ENCODE measurements at regions not wholly inside any gene's neighbourhood (a gene's known extent, or its start where the extent isn't known, plus 50 kb on each side); places are given as distances from the start of the nearest gene placed in this dataset.

- peaks cover 2% of the 10 kb centered on the region for H3K27me3 Mint-ChIP-seq (ENCODE audit: insufficient read depth, low read depth, poor library complexity)
- H3K36me3 Mint-ChIP-seq (ENCODE audit: low read depth): no peaks in the 10 kb centered on the region
- Histone ChIP-seq H3K27ac (ENCODE audit: low read depth) (no peak overlapping the region), H3F3A (replicated peaks; ENCODE audit: low read depth) (no peaks in the 10 kb centered on the region), H3K4me2 (no peak overlapping the region), H3K9me2 (ENCODE audit: insufficient read depth) (no peaks in the 10 kb centered on the region; the same call in 1 of the 2 replicates), H3K79me2 (replicated peaks; ENCODE audit: insufficient read depth) (no peaks in the 10 kb centered on the region), H4K20me1 (replicated peaks; ENCODE audit: insufficient read depth) (no peaks in the 10 kb centered on the region), H3K4me3 (no peak overlapping the region), H3K36me3 (ENCODE audit: insufficient read depth) (no peaks in the 10 kb centered on the region), H3K4me1 (ENCODE audit: insufficient read depth) (no peaks in the 10 kb centered on the region), H2AFZ (no peak overlapping the region), H3K27me3 (ENCODE audit: insufficient read depth) (no peaks in the 10 kb centered on the region)
- H3K4me3 Mint-ChIP-seq: no peak overlapping the region
- H3K9me3 Mint-ChIP-seq: no peaks in the 10 kb centered on the region; the same call in 2 of the 3 replicates
- no peaks in the 10 kb centered on the region for H3K4me1 Mint-ChIP-seq
- no peak for TF ChIP-seq POLR2AphosphoS5 (IDR thresholded peaks at IDR 0.05; ENCODE audit: low read depth)
- no peak overlapping the region for H3K27ac Mint-ChIP-seq
- DNase-seq (ENCODE audit: low spot score): no peak
- no peak for ATAC-seq
Measured at GRCh38 chr6:126842769-126843168, 275.7 kb upstream of the RSPO3 start.

GRCh38 chr6:126848119-126848518, 270.4 kb upstream of the RSPO3 start:
- Mint-ChIP-seq H3K4me3 (no peak overlapping the region), H3K27ac (no peak overlapping the region), H3K27me3 (ENCODE audit: insufficient read depth, low read depth, poor library complexity) (peaks cover 2% of the 10 kb centered on the region), H3K36me3 (ENCODE audit: low read depth) (peaks cover 15% of the 10 kb centered on the region; the same call in 2 of the 3 replicates), H3K9me3 (peaks cover 20% of the 10 kb centered on the region), H3K4me1 (no peaks in the 10 kb centered on the region)
- H3K36me3 ChIP-seq (ENCODE audit: insufficient read depth): no peaks in the 10 kb centered on the region
- TF ChIP-seq POLR2AphosphoS5 (IDR thresholded peaks at IDR 0.05; ENCODE audit: low read depth): no peak
- TF ChIP-seq, protein P1, sequence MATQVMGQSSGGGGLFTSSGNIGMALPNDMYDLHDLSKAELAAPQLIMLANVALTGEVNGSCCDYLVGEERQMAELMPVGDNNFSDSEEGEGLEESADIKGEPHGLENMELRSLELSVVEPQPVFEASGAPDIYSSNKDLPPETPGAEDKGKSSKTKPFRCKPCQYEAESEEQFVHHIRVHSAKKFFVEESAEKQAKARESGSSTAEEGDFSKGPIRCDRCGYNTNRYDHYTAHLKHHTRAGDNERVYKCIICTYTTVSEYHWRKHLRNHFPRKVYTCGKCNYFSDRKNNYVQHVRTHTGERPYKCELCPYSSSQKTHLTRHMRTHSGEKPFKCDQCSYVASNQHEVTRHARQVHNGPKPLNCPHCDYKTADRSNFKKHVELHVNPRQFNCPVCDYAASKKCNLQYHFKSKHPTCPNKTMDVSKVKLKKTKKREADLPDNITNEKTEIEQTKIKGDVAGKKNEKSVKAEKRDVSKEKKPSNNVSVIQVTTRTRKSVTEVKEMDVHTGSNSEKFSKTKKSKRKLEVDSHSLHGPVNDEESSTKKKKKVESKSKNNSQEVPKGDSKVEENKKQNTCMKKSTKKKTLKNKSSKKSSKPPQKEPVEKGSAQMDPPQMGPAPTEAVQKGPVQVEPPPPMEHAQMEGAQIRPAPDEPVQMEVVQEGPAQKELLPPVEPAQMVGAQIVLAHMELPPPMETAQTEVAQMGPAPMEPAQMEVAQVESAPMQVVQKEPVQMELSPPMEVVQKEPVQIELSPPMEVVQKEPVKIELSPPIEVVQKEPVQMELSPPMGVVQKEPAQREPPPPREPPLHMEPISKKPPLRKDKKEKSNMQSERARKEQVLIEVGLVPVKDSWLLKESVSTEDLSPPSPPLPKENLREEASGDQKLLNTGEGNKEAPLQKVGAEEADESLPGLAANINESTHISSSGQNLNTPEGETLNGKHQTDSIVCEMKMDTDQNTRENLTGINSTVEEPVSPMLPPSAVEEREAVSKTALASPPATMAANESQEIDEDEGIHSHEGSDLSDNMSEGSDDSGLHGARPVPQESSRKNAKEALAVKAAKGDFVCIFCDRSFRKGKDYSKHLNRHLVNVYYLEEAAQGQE (IDR thresholded peaks at IDR 0.05; ENCODE audit: unreplicated experiment): no peak
- TF ChIP-seq NANOG (IDR thresholded peaks at IDR 0.05; ENCODE audit: borderline replicate concordance): no peak
- TF ChIP-seq STAT1 (IDR thresholded peaks at IDR 0.05; ENCODE audit: unreplicated experiment): no peak
- no peak for TF ChIP-seq EZH2 (IDR thresholded peaks at IDR 0.05; ENCODE audit: low read depth, unreplicated experiment)
- TF ChIP-seq EZH2phosphoT487 (IDR thresholded peaks at IDR 0.05; ENCODE audit: unreplicated experiment): no peak
- H3K27ac ChIP-seq (ENCODE audit: low read depth): no peak overlapping the region
- H3K27me3 ChIP-seq (ENCODE audit: insufficient read depth): no peaks in the 10 kb centered on the region
- no peak for ATAC-seq
- no peak for DNase-seq (ENCODE audit: low spot score)
- H2AFZ ChIP-seq: no peak overlapping the region
- no peaks in the 10 kb centered on the region for H3F3A ChIP-seq (replicated peaks; ENCODE audit: low read depth)
- H3K79me2 ChIP-seq (replicated peaks; ENCODE audit: insufficient read depth): no peaks in the 10 kb centered on the region
- no peaks in the 10 kb centered on the region; the same call in 1 of the 2 replicates for H3K9me2 ChIP-seq (ENCODE audit: insufficient read depth)
- no peaks in the 10 kb centered on the region for H3K4me1 ChIP-seq (ENCODE audit: insufficient read depth)
- no peaks in the 10 kb centered on the region for H4K20me1 ChIP-seq (replicated peaks; ENCODE audit: insufficient read depth)
- no peak overlapping the region for H3K4me2 ChIP-seq
- H3K4me3 ChIP-seq: no peak overlapping the region

DNA sequence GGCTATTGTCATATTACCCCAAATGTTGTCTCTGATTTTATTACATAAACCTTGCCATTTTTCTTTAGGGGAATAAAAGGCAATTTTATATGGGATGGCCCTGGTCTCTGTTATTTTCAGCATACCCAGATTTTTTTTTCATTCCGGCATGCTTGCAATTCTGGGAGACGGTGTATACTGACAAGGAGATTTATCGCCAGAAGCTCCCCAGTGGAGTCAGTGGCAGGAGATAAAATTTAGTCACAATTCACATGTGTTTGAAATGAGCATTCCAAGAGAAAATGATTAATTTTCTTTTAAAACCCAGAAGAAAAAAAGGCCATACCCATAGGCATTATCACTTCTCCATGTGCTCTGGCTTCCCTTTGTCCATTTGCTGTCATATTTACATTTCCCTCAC, 250.8 kb upstream of the RSPO3 start:
- Mint-ChIP-seq H3K4me1 (no peaks in the 10 kb centered on the region), H3K27me3 (ENCODE audit: insufficient read depth, low read depth, poor library complexity) (no peaks in the 10 kb centered on the region), H3K36me3 (ENCODE audit: low read depth) (no peaks in the 10 kb centered on the region), H3K9me3 (peaks cover 7% of the 10 kb centered on the region; the same call in 2 of the 3 replicates), H3K27ac (no peak overlapping the region), H3K4me3 (no peak overlapping the region)
- ATAC-seq (no peak), DNase-seq (ENCODE audit: low spot score) (no peak)
- Histone ChIP-seq H4K20me1 (replicated peaks; ENCODE audit: insufficient read depth) (no peaks in the 10 kb centered on the region), H3K27ac (ENCODE audit: low read depth) (no peak overlapping the region), H3K79me2 (replicated peaks; ENCODE audit: insufficient read depth) (no peaks in the 10 kb centered on the region), H3K4me3 (no peak overlapping the region), H2AFZ (0 out of 2 replicates have a peak overlapping the region, but pooled peaks have one; percentile 32), H3K4me1 (ENCODE audit: insufficient read depth) (no peaks in the 10 kb centered on the region), H3F3A (replicated peaks; ENCODE audit: low read depth) (no peaks in the 10 kb centered on the region), H3K9me2 (ENCODE audit: insufficient read depth) (no peaks in the 10 kb centered on the region), H3K36me3 (ENCODE audit: insufficient read depth) (no peaks in the 10 kb centered on the region), H3K4me2 (no peak overlapping the region), H3K27me3 (ENCODE audit: insufficient read depth) (no peaks in the 10 kb centered on the region)
- TF ChIP-seq, protein P2, sequence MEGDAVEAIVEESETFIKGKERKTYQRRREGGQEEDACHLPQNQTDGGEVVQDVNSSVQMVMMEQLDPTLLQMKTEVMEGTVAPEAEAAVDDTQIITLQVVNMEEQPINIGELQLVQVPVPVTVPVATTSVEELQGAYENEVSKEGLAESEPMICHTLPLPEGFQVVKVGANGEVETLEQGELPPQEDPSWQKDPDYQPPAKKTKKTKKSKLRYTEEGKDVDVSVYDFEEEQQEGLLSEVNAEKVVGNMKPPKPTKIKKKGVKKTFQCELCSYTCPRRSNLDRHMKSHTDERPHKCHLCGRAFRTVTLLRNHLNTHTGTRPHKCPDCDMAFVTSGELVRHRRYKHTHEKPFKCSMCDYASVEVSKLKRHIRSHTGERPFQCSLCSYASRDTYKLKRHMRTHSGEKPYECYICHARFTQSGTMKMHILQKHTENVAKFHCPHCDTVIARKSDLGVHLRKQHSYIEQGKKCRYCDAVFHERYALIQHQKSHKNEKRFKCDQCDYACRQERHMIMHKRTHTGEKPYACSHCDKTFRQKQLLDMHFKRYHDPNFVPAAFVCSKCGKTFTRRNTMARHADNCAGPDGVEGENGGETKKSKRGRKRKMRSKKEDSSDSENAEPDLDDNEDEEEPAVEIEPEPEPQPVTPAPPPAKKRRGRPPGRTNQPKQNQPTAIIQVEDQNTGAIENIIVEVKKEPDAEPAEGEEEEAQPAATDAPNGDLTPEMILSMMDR (conservative IDR thresholded peaks at IDR 0.05; ENCODE audit: low read depth in 2 of 2): no peak
- TF ChIP-seq ZNF114 (CRISPR knock-in tag; IDR thresholded peaks at IDR 0.05) (no peak), STAT1 (IDR thresholded peaks at IDR 0.05; ENCODE audit: unreplicated experiment) (no peak), CREB1 (CRISPR knock-in tag; IDR thresholded peaks at IDR 0.05; ENCODE audit: low read depth) (no peak)
